HEK293 (cell line): ENCODE measurements at regions not wholly inside any gene's neighbourhood (a gene's known extent, or its start where the extent isn't known, plus 50 kb on each side); places are given as distances from the start of the nearest gene placed in this dataset.

Experiments used
- CTCF ChIA-PET: fragments of 350-600 bp; formaldehyde crosslinking; extraction: SDS; loops from one replicate; lab custom pipeline; 2021; ENCODE audit warnings: antibody characterized with exemption; lab: Yijun Ruan, JAX
- POLR2A ChIA-PET: fragments of 300-600 bp; formaldehyde crosslinking; extraction: SDS; loops from one replicate; lab custom pipeline; 2020; ENCODE audit warnings: antibody characterized with exemption, inconsistent platforms; lab: Yijun Ruan, JAX
- H3K27ac ChIP-seq: fragments of 200-500 bp; sonication (Bioruptor generic); 2 replicates; pipeline ENCODE4 v1.5.1; 2014; ENCODE audit warnings: low read depth, low read length, control low read depth, inconsistent platforms; ENCODE audit errors: extremely low read depth
- H3K36me3 ChIP-seq, 2 experiments: fragments of 200-500 bp in 1 of 2; sonication (Bioruptor generic) in 1 of 2; 1 replicate in 1 of 2; 2 replicates in 1 of 2; pipeline ENCODE4 v1.5.1; 2014 to 2017; ENCODE audit warnings: inconsistent platforms in 2 of 2, low read length in 2 of 2; ENCODE audit not compliant: control insufficient read depth in 2 of 2, insufficient read depth in 1 of 2
- H3K4me1 ChIP-seq: fragments of 200-500 bp; sonication (Bioruptor generic); 2 replicates; pipeline ENCODE4 v1.5.1; 2014; ENCODE audit warnings: mild to moderate bottlenecking, low read length, inconsistent platforms; ENCODE audit not compliant: control insufficient read depth, insufficient read depth
- H3K4me3 ChIP-seq: 2 replicates; pipeline ENCODE4 v1.5.1; 2011; ENCODE audit warnings: low read depth, mild to moderate bottlenecking, control low read depth, low read length, moderate library complexity
- H3K9me3 ChIP-seq: fragments of 200-500 bp; sonication (Bioruptor generic); 2 replicates; pipeline ENCODE4 v1.5.1; 2014; ENCODE audit warnings: low read depth, low read length, inconsistent platforms; ENCODE audit not compliant: control insufficient read depth, insufficient read depth
- HIC1 ChIP-seq: fragments of 450-650 bp; formaldehyde crosslinking; IDR thresholded peaks from 2 replicates; pipeline ENCODE4 v1.5.1; 2016; ENCODE audit warnings: missing biosample characterization, missing genetic modification characterization
- IKZF3 ChIP-seq: fragments of 450-650 bp; IDR thresholded peaks from 2 replicates; pipeline ENCODE4 v1.5.0; 2018; ENCODE audit warnings: missing biosample characterization, mild to moderate bottlenecking, missing genetic modification characterization, moderate library complexity
- PRDM10 ChIP-seq: fragments of 450-650 bp; formaldehyde crosslinking; IDR thresholded peaks from 2 replicates; pipeline ENCODE4 v1.5.1; 2016; ENCODE audit warnings: missing biosample characterization, missing genetic modification characterization
- PRDM4 ChIP-seq: fragments of 450-650 bp; formaldehyde crosslinking; IDR thresholded peaks from 2 replicates; pipeline ENCODE4 v1.5.1; 2017; ENCODE audit warnings: missing biosample characterization, missing genetic modification characterization
- SETDB1 ChIP-seq: IDR thresholded peaks from one replicate; pipeline ENCODE4 v1.6.1; 2017; ENCODE audit warnings: mild to moderate bottlenecking, low read length, moderate library complexity, mixed read lengths; ENCODE audit not compliant: insufficient read length
- YY2 ChIP-seq: fragments of 450-650 bp; formaldehyde crosslinking; IDR thresholded peaks from 2 replicates; pipeline ENCODE4 v1.5.1; 2016; ENCODE audit warnings: missing biosample characterization, missing genetic modification characterization
- ZBTB20 ChIP-seq: fragments of 450-650 bp; formaldehyde crosslinking; IDR thresholded peaks from 2 replicates; pipeline ENCODE4 v1.5.1; 2016; ENCODE audit warnings: missing biosample characterization, missing genetic modification characterization
- ZBTB48 ChIP-seq: fragments of 450-650 bp; formaldehyde crosslinking; IDR thresholded peaks from 2 replicates; pipeline ENCODE4 v1.5.1; 2016; ENCODE audit warnings: missing biosample characterization, missing genetic modification characterization
- ZIC2 ChIP-seq: fragments of 450-650 bp; formaldehyde crosslinking; IDR thresholded peaks from 2 replicates; pipeline ENCODE4 v1.5.1; 2016; ENCODE audit warnings: missing biosample characterization, missing genetic modification characterization
- ZNF112 ChIP-seq: fragments of 450-650 bp; formaldehyde crosslinking; IDR thresholded peaks from 2 replicates; pipeline ENCODE4 v1.5.0; 2017; ENCODE audit warnings: missing biosample characterization, missing genetic modification characterization
- ZNF138 ChIP-seq: fragments of 450-650 bp; formaldehyde crosslinking; IDR thresholded peaks from 2 replicates; pipeline ENCODE4 v1.5.1; 2016; ENCODE audit warnings: missing biosample characterization, missing genetic modification characterization, borderline replicate concordance
- ZNF148 ChIP-seq: fragments of 450-650 bp; formaldehyde crosslinking; IDR thresholded peaks from 2 replicates; pipeline ENCODE4 v1.5.0; 2017; ENCODE audit warnings: missing biosample characterization, missing genetic modification characterization, borderline replicate concordance
- ZNF175 ChIP-seq: fragments of 450-650 bp; formaldehyde crosslinking; IDR thresholded peaks from 2 replicates; pipeline ENCODE4 v1.5.1; 2016; ENCODE audit warnings: missing biosample characterization, missing genetic modification characterization
- ZNF214 ChIP-seq: fragments of 450-650 bp; formaldehyde crosslinking; IDR thresholded peaks from 2 replicates; pipeline ENCODE4 v1.5.1; 2017; ENCODE audit warnings: missing biosample characterization, mild to moderate bottlenecking, missing genetic modification characterization, borderline replicate concordance
- ZNF24 ChIP-seq: fragments of 450-650 bp; formaldehyde crosslinking; IDR thresholded peaks from 2 replicates; pipeline ENCODE4 v1.5.1; 2016; ENCODE audit warnings: missing biosample characterization, missing genetic modification characterization
- ZNF266 ChIP-seq: fragments of 450-650 bp; formaldehyde crosslinking; IDR thresholded peaks from 2 replicates; pipeline ENCODE4 v1.5.1; 2016; ENCODE audit warnings: missing biosample characterization, missing genetic modification characterization, low read depth
- ZNF274 ChIP-seq, 2 experiments: fragments of 200-500 bp in 1 of 2; fragments of 450-650 bp in 1 of 2; sonication (Bioruptor generic) in 1 of 2; formaldehyde crosslinking in 1 of 2; IDR thresholded peaks; 2 replicates each; pipeline versions ENCODE4 v1.5.1 to v1.6.1; 2014 to 2016; ENCODE audit warnings: borderline replicate concordance in 1 of 2, inconsistent platforms in 1 of 2, low read length in 1 of 2, missing biosample characterization in 1 of 2, missing genetic modification characterization in 1 of 2
- ZNF473 ChIP-seq: fragments of 450-650 bp; formaldehyde crosslinking; IDR thresholded peaks from 2 replicates; pipeline ENCODE4 v1.5.1; 2017; ENCODE audit warnings: missing biosample characterization, missing genetic modification characterization
- ZNF548 ChIP-seq: fragments of 450-650 bp; formaldehyde crosslinking; IDR thresholded peaks from 2 replicates; pipeline ENCODE4 v1.5.1; 2016; ENCODE audit warnings: missing biosample characterization, missing genetic modification characterization
- ZNF580 ChIP-seq: fragments of 450-650 bp; formaldehyde crosslinking; IDR thresholded peaks from 2 replicates; pipeline ENCODE4 v1.5.1; 2016; ENCODE audit warnings: missing biosample characterization, missing genetic modification characterization
- ZNF624 ChIP-seq: fragments of 450-650 bp; formaldehyde crosslinking; IDR thresholded peaks from 2 replicates; pipeline ENCODE4 v1.5.1; 2017; ENCODE audit warnings: missing biosample characterization, missing genetic modification characterization
- ZNF626 ChIP-seq: fragments of 450-650 bp; sonication (Bioruptor Pico); formaldehyde crosslinking; IDR thresholded peaks from 2 replicates; pipeline ENCODE4 v1.5.1; 2018; ENCODE audit warnings: missing biosample characterization, missing genetic modification characterization, inconsistent platforms
- ZNF701 ChIP-seq: fragments of 450-650 bp; formaldehyde crosslinking; IDR thresholded peaks from 2 replicates; pipeline ENCODE4 v1.5.1; 2016; ENCODE audit warnings: missing biosample characterization, missing genetic modification characterization
- ZSCAN23 ChIP-seq: fragments of 450-650 bp; formaldehyde crosslinking; IDR thresholded peaks from 2 replicates; pipeline ENCODE4 v1.5.1; 2016; ENCODE audit warnings: missing biosample characterization, missing genetic modification characterization

- TF ChIP-seq ZNF580 (tag by site-specific recombination): no peak
- no peak for TF ChIP-seq ZNF266 (tag by site-specific recombination)
- no peak for TF ChIP-seq ZNF138 (tag by site-specific recombination)
- no peak for TF ChIP-seq ZBTB48 (tag by site-specific recombination)
- TF ChIP-seq ZIC2 (tag by site-specific recombination): no peak
Measured at GRCh38 chr13:65287405-65287804, 1942.7 kb downstream of the PCDH9 start (continued).

GRCh38 chr13:65275838-65276630 is 1954.1 kb downstream of the PCDH9 start:
- Histone ChIP-seq H3K27ac (no peak overlapping the region), H3K36me3 (no peaks in the 10 kb centered on the region), H3K4me3 (no peak overlapping the region), H3K4me1 (no peaks in the 10 kb centered on the region), H3K9me3 (no peaks in the 10 kb centered on the region)
- TF ChIP-seq ZSCAN23 (tag by site-specific recombination): no peak
- no peak for TF ChIP-seq ZNF473 (tag by site-specific recombination)
- no peak for TF ChIP-seq ZNF148 (tag by site-specific recombination)
- TF ChIP-seq YY2 (tag by site-specific recombination): no peak
- TF ChIP-seq PRDM10: no peak
- TF ChIP-seq HIC1 (tag by site-specific recombination): no peak
- TF ChIP-seq SETDB1: no peak
- no peak for TF ChIP-seq IKZF3 (tag by site-specific recombination)
- no peak for TF ChIP-seq ZNF175 (tag by site-specific recombination)
- no peak for TF ChIP-seq ZNF624 (tag by site-specific recombination)
- TF ChIP-seq ZNF214 (tag by site-specific recombination): no peak
- TF ChIP-seq ZNF112 (tag by site-specific recombination): no peak
- TF ChIP-seq ZNF626 (tag by site-specific recombination): no peak
- no peak for TF ChIP-seq ZNF701 (tag by site-specific recombination)
- no peak for TF ChIP-seq ZNF274 (IDR thresholded peaks at IDR 0.05; ENCODE audit: low read length)
- TF ChIP-seq ZNF274 (tag by site-specific recombination; IDR thresholded peaks at IDR 0.05; ENCODE audit: borderline replicate concordance): no peak
- no peak for TF ChIP-seq PRDM4
- no peak for TF ChIP-seq ZBTB20 (tag by site-specific recombination)
- TF ChIP-seq ZNF24 (tag by site-specific recombination): no peak
- no peak for TF ChIP-seq ZNF548 (tag by site-specific recombination)
- ChIA-PET CTCF (no interaction called here), POLR2A (no interaction called here)
